WTC11 (cell line): ENCODE measurements at regions not wholly inside any gene's neighbourhood (a gene's known extent, or its start where the extent isn't known, plus 50 kb on each side); places are given as distances from the start of the nearest gene placed in this dataset.

Experiments
- ATAC-seq: fragments of 200-7000 bp; cut with Tn5 transposase; 2 replicates; pipeline ENCODE4 v1.10.0; 2021; ENCODE audit warnings: mild to moderate bottlenecking, moderate library complexity
- CTCF ChIA-PET: fragments of 300-600 bp; sonication (Branson Sonifier 250); formaldehyde crosslinking; loops from one replicate; lab custom pipeline; 2021; ENCODE audit warnings: antibody characterized with exemption; lab: Charles Lee
- POLR2A ChIA-PET: fragments of 350-600 bp; sonication (Branson Sonifier 250); formaldehyde crosslinking; loops from one replicate; lab custom pipeline; 2021; ENCODE audit warnings: antibody characterized with exemption; lab: Charles Lee
- DNase-seq: peaks from one replicate; pipeline ENCODE4 v3.0.0; 2021; ENCODE audit warnings: low spot score
- H3K27ac Mint-ChIP-seq: 2 replicates; pipeline ENCODE4 v1.8.0; 2021; ENCODE audit warnings: mixed read lengths
- H3K27me3 Mint-ChIP-seq: 2 replicates; pipeline ENCODE4 v1.8.0; 2021; ENCODE audit warnings: low read depth, mild to moderate bottlenecking, moderate library complexity, mixed read lengths
- H3K36me3 Mint-ChIP-seq: 2 replicates; pipeline ENCODE4 v1.8.0; 2021; ENCODE audit warnings: mixed read lengths
- H3K4me1 Mint-ChIP-seq: 2 replicates; pipeline ENCODE4 v1.8.0; 2022; ENCODE audit warnings: mixed read lengths
- H3K4me3 Mint-ChIP-seq: 2 replicates; pipeline ENCODE4 v1.8.0; 2021; ENCODE audit warnings: mild to moderate bottlenecking, moderate library complexity, mixed read lengths
- H3K9me3 Mint-ChIP-seq: 2 replicates; pipeline ENCODE4 v1.8.0; 2021; ENCODE audit warnings: mixed read lengths
- ATF1 ChIP-seq: sonication (generic); formaldehyde crosslinking; IDR thresholded peaks from 2 replicates; pipeline ENCODE4 v1.8.1; 2023; ENCODE audit warnings: mild to moderate bottlenecking, moderate library complexity, missing genetic modification reagents
- ATF3 ChIP-seq: sonication (generic); formaldehyde crosslinking; conservative IDR thresholded peaks from 2 replicates; pipeline ENCODE4 v1.8.1; 2022; ENCODE audit warnings: mild to moderate bottlenecking, missing genetic modification reagents
- ELF4 ChIP-seq: sonication (generic); formaldehyde crosslinking; IDR thresholded peaks from 2 replicates; pipeline ENCODE4 v1.8.1; 2022; ENCODE audit warnings: low read depth, mild to moderate bottlenecking, moderate library complexity, missing genetic modification reagents
- FOXJ3 ChIP-seq: sonication (generic); formaldehyde crosslinking; IDR thresholded peaks from 2 replicates; pipeline ENCODE4 v1.9.0; 2021; ENCODE audit warnings: missing genetic modification reagents, mild to moderate bottlenecking, borderline replicate concordance
- FOXP4 ChIP-seq: sonication (generic); formaldehyde crosslinking; IDR thresholded peaks from 2 replicates; pipeline ENCODE4 v1.8.0; 2022; ENCODE audit warnings: mild to moderate bottlenecking, missing genetic modification reagents
- GRHL2 ChIP-seq: fragments of 250-450 bp; sonication (Bioruptor Pico); IDR thresholded peaks from 2 replicates; pipeline ENCODE4 v1.8.0; 2022; ENCODE audit warnings: mild to moderate bottlenecking, moderate library complexity; ENCODE audit not compliant: insufficient replicate concordance, severe bottlenecking
- GTF2I ChIP-seq: fragments of 250-450 bp; sonication (Bioruptor Pico); conservative IDR thresholded peaks from 2 replicates; pipeline ENCODE4 v1.4.0; 2021; ENCODE audit warnings: mild to moderate bottlenecking
- HMGXB4 ChIP-seq: sonication (generic); formaldehyde crosslinking; IDR thresholded peaks from 2 replicates; pipeline ENCODE4 v1.8.1; 2023; ENCODE audit warnings: mild to moderate bottlenecking, moderate library complexity, missing genetic modification reagents
- MLX ChIP-seq: sonication (generic); formaldehyde crosslinking; IDR thresholded peaks from 2 replicates; pipeline ENCODE4 v1.8.1; 2023; ENCODE audit warnings: mild to moderate bottlenecking, missing genetic modification reagents, moderate library complexity
- PRRX2 ChIP-seq: fragments of 250-450 bp; sonication (Bioruptor Pico); IDR thresholded peaks from 2 replicates; pipeline ENCODE4 v1.8.0; 2021; ENCODE audit warnings: mild to moderate bottlenecking
- SMAD4 ChIP-seq: sonication (generic); formaldehyde crosslinking; IDR thresholded peaks from 2 replicates; pipeline ENCODE4 v1.8.0; 2022; ENCODE audit warnings: mild to moderate bottlenecking, missing genetic modification reagents
- STAT6 ChIP-seq: sonication (generic); formaldehyde crosslinking; conservative IDR thresholded peaks from 2 replicates; pipeline ENCODE4 v1.8.1; 2023; ENCODE audit warnings: mild to moderate bottlenecking, low read depth, missing genetic modification reagents, moderate library complexity
- TEAD4 ChIP-seq: sonication (generic); formaldehyde crosslinking; IDR thresholded peaks from 2 replicates; pipeline ENCODE4 v1.8.0; 2022; ENCODE audit warnings: mild to moderate bottlenecking, missing genetic modification reagents
- TP53 ChIP-seq: sonication (generic); formaldehyde crosslinking; IDR thresholded peaks from 2 replicates; pipeline ENCODE4 v1.8.1; 2023; ENCODE audit warnings: mild to moderate bottlenecking, missing genetic modification reagents
- USF1 ChIP-seq: sonication (generic); formaldehyde crosslinking; IDR thresholded peaks from 2 replicates; pipeline ENCODE4 v1.8.0; 2022; ENCODE audit warnings: mild to moderate bottlenecking, missing genetic modification reagents
- ZBTB21 ChIP-seq: sonication (generic); formaldehyde crosslinking; IDR thresholded peaks from 2 replicates; pipeline ENCODE4 v1.8.1; 2023; ENCODE audit warnings: mild to moderate bottlenecking, missing genetic modification reagents, borderline replicate concordance
- ZNF121 ChIP-seq: sonication (generic); formaldehyde crosslinking; IDR thresholded peaks from 2 replicates; pipeline ENCODE4 v1.8.0; 2023; ENCODE audit warnings: missing genetic modification reagents
- ZNF138 ChIP-seq: sonication (generic); formaldehyde crosslinking; conservative IDR thresholded peaks from 2 replicates; pipeline ENCODE4 v1.8.1; 2022; ENCODE audit warnings: mild to moderate bottlenecking, moderate library complexity, missing genetic modification reagents
- ZNF671 ChIP-seq: fragments of 250-450 bp; sonication (Bioruptor Pico); IDR thresholded peaks from 2 replicates; pipeline ENCODE4 v1.8.0; 2021; ENCODE audit warnings: mild to moderate bottlenecking
- TF ChIP-seq, protein P1 (sequence below): fragments of 250-450 bp; sonication (Bioruptor Pico); IDR thresholded peaks from 2 replicates; pipeline ENCODE4 v1.9.0; 2021; ENCODE audit warnings: mild to moderate bottlenecking
- TF ChIP-seq, protein P2 (sequence below): fragments of 250-450 bp; sonication (Bioruptor Pico); IDR thresholded peaks from 2 replicates; pipeline ENCODE4 v1.9.0; 2021; ENCODE audit warnings: mild to moderate bottlenecking

DNA sequence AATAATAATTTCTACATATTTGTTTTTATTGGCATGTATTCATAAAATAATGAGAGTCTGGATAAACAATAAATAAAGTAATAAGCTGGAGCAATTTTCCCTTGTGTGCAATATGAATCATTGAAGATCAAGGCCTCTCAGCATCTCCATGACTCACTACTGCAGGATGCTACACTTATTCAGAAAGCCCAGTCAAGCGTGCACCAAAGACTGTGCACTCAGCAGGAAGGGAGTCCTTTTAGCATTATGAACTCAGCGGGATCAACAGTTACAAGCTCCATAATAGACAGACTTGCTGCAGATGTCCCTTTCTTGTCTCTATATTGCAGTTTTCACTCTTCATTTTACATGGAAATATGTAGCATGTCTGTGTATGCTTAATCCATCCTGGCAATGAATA is 485.3 kb downstream of the CDH9 start (continued):
- no peak for TF ChIP-seq ZNF121 (CRISPR knock-in tag)

GRCh38 chr5:26543987-26544386 is 494.4 kb downstream of the CDH9 start:
- TF ChIP-seq ZBTB21 (CRISPR knock-in tag): no peak
- TF ChIP-seq, protein P1, sequence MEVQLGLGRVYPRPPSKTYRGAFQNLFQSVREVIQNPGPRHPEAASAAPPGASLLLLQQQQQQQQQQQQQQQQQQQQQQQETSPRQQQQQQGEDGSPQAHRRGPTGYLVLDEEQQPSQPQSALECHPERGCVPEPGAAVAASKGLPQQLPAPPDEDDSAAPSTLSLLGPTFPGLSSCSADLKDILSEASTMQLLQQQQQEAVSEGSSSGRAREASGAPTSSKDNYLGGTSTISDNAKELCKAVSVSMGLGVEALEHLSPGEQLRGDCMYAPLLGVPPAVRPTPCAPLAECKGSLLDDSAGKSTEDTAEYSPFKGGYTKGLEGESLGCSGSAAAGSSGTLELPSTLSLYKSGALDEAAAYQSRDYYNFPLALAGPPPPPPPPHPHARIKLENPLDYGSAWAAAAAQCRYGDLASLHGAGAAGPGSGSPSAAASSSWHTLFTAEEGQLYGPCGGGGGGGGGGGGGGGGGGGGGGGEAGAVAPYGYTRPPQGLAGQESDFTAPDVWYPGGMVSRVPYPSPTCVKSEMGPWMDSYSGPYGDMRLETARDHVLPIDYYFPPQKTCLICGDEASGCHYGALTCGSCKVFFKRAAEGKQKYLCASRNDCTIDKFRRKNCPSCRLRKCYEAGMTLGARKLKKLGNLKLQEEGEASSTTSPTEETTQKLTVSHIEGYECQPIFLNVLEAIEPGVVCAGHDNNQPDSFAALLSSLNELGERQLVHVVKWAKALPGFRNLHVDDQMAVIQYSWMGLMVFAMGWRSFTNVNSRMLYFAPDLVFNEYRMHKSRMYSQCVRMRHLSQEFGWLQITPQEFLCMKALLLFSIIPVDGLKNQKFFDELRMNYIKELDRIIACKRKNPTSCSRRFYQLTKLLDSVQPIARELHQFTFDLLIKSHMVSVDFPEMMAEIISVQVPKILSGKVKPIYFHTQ (CRISPR knock-in tag): no peak
- TF ChIP-seq HMGXB4: no peak
- TF ChIP-seq TEAD4 (CRISPR knock-in tag): no peak
- TF ChIP-seq, protein P2, sequence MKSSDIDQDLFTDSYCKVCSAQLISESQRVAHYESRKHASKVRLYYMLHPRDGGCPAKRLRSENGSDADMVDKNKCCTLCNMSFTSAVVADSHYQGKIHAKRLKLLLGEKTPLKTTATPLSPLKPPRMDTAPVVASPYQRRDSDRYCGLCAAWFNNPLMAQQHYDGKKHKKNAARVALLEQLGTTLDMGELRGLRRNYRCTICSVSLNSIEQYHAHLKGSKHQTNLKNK (CRISPR knock-in tag): no peak
- no peak for TF ChIP-seq ATF3 (CRISPR knock-in tag)
- TF ChIP-seq USF1 (CRISPR knock-in tag): no peak
- no peak for TF ChIP-seq ATF1 (CRISPR knock-in tag)
- no peak for TF ChIP-seq ZNF671 (CRISPR knock-in tag)
- TF ChIP-seq ELF4 (CRISPR knock-in tag): no peak
- TF ChIP-seq MLX: no peak
- TF ChIP-seq FOXP4 (CRISPR knock-in tag): no peak
- no peak for TF ChIP-seq STAT6
- no peak for TF ChIP-seq GTF2I
- TF ChIP-seq GRHL2: no peak
- no peak for TF ChIP-seq PRRX2 (CRISPR knock-in tag)
- TF ChIP-seq FOXJ3 (CRISPR knock-in tag): no peak
- TF ChIP-seq TP53: no peak
- no peak for TF ChIP-seq SMAD4
- TF ChIP-seq ZNF138: no peak
- DNase-seq (no peak), ATAC-seq (no peak)
- POLR2A ChIA-PET: no interaction called here
- Mint-ChIP-seq H3K27me3 (no peaks in the 10 kb centered on the region; the same call in 1 of the 2 replicates), H3K4me3 (no peak overlapping the region), H3K4me1 (peaks cover 9% of the 10 kb centered on the region), H3K27ac (no peak overlapping the region), H3K9me3 (peaks cover 37% of the 10 kb centered on the region), H3K36me3 (peaks cover 26% of the 10 kb centered on the region)
- CTCF ChIA-PET: no interaction called here
